NT2/D1 (cell line): ENCODE measurements at regions not wholly inside any gene's neighbourhood (a gene's known extent, or its start where the extent isn't known, plus 50 kb on each side); places are given as distances from the start of the nearest gene placed in this dataset.

Source experiments
- YY1 ChIP-seq: IDR thresholded peaks from 2 replicates; pipeline ENCODE4 v1.6.1; 2011; ENCODE audit not compliant: insufficient read length, insufficient read depth
- ZNF274 ChIP-seq: IDR thresholded peaks from 2 replicates; pipeline ENCODE4 v1.6.1; 2011; ENCODE audit warnings: mild to moderate bottlenecking, low read depth, low read length

DNA sequence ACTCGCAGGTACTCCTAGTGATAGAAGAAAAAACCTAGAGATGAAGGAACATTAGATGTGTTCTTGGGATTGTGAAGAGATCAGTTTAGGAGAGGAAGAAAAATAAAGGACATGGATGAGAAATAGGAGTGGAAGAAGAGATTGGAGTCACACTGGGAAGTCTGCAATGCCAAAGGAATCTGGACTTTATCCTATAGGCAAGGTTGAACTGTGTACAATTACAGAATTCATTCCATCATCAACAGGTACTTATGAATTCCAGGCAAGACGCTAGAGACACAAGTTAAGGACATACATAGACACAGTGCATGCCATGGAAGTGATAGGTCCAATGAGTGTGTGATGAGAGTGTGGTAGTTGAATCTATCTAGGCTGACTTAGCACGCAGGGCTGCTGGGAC, 101.3 kb downstream of the EDN1 start:
- TF ChIP-seq ZNF274 (no peak), YY1 (no peak)
